ENCODE measurements at regions not wholly inside any gene's neighbourhood (a gene's known extent, or its start where the extent isn't known, plus 50 kb on each side); places are given as distances from the start of the nearest gene placed in this dataset.

DNA sequence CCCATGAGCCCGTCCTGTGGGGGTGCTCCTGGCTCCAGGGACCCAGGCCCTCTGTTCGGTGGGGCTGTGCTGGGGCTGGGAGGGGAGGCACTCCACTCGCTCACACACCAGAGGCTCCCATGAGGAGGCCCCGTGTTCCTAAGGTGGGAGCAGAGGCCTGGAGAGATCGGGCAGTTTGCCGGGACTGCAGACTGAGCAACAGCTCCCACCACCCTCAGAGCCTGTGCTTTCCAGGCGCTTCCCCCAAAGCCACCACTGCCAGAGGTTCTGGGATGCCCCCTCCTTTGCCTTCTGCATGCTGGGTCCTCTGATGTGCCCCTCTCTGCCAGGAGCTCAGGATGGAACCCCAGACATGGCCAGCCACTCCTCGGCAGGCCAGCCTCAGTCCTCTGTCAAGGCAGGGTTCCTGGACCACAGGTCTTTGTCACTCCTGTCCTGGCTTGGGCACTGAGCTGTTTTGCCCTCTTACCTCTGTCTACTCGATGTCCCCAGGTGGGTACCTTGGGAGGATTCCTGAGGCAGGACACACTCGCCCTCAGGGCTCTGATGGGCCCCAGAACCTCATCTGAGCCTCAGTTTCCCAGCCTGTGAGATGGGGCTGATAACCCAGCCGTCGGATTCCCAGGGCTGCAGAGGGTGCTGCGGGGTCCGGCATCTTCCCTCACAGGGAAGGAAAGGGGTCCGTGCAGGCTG lies 80.8 kb downstream of the TSPAN17 start:
- Mint-ChIP-seq H3K36me3 (ENCODE audit: insufficient read depth) (no peaks in the 10 kb centered on the region), H3K4me1 (ENCODE audit: low read depth in 2 of 2) (peaks cover 6 to 34% of the 10 kb centered on the region in 2 donors), H3K9me3 (no peaks in the 10 kb centered on the region), H3K27me3 (peaks cover 30 to 40% of the 10 kb centered on the region in 2 donors), H3K27ac (no peak overlapping the region), H3K4me3 (no peak overlapping the region)
- ATAC-seq (replicated peaks) (no peak), DNase-seq (no peak)

DNA sequence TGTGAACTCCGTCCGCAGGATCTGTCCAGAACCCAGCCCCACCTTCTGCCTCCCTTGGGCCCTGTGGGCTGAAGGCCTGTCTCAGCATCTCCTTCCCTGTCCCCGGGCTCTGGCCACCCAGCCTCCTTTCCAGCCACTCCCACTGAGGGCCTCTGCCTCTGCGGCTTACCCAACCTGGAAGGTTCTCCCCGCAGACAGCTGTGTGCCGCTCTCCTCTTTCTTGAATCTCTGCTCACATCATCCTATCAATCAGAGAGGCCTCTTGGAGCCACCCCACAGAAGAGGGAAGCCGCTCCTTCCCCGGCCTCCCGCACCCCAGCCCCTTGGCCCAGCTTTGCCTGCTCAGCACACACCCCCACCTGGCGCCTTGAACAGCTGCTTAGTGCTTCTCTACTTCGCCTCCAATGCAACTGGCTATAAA lies 81.5 kb upstream of the UNC5A start:
- Mint-ChIP-seq H3K9me3 (no peaks in the 10 kb centered on the region), H3K36me3 (ENCODE audit: insufficient read depth) (no peaks in the 10 kb centered on the region), H3K27ac (peak overlapping the region in 1 of 2 donors; percentile 55), H3K4me1 (ENCODE audit: low read depth in 2 of 2) (peaks cover 0 to 27% of the 10 kb centered on the region in 2 donors), H3K27me3 (peaks cover 30 to 47% of the 10 kb centered on the region in 2 donors), H3K4me3 (no peak overlapping the region)
- DNase-seq (no peak), ATAC-seq (replicated peaks) (no peak)

DNA sequence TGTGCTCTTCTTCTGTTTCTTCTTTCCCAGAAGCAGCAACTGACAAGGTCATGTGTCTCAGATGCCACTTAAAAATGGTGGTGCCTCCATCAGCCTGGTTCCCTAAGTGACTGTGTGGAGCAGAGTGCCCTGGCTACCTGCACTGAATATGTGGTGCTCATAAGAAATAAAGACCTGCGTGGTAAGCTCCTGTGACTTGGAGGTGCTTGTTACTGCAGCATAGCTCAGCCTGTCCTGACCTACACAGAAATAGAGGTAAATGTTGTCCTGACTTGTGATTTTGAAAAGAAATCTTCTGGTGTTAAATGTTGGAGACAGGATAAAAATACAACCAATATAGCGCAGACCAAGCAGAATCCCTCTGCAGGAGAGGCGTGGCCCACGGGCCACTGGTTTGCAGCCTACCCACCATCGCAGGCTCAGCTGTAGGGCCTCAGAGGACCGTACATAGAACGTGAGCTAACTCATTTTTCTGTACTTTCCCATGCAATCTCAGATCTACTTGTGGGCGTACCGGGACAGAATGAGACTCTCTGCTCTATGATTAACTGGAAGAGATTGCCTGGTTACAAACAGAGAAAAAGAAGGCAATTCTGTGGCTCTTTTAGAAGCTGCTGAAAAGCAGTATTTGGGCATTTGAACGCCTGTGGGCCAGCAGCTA lies 79.4 kb upstream of the UNC5A start:
- ATAC-seq (replicated peaks) (no peak), DNase-seq (no peak)
- peaks cover 0 to 17% of the 10 kb centered on the region in 2 donors for H3K4me1 Mint-ChIP-seq (ENCODE audit: low read depth in 2 of 2)
- H3K9me3 Mint-ChIP-seq = no peaks in the 10 kb centered on the region
- no peak overlapping the region for H3K27ac Mint-ChIP-seq
- peaks cover 41 to 67% of the 10 kb centered on the region in 2 donors for H3K27me3 Mint-ChIP-seq
- no peak overlapping the region for H3K4me3 Mint-ChIP-seq
- H3K36me3 Mint-ChIP-seq (ENCODE audit: insufficient read depth) = peaks cover 3% of the 10 kb centered on the region

DNA sequence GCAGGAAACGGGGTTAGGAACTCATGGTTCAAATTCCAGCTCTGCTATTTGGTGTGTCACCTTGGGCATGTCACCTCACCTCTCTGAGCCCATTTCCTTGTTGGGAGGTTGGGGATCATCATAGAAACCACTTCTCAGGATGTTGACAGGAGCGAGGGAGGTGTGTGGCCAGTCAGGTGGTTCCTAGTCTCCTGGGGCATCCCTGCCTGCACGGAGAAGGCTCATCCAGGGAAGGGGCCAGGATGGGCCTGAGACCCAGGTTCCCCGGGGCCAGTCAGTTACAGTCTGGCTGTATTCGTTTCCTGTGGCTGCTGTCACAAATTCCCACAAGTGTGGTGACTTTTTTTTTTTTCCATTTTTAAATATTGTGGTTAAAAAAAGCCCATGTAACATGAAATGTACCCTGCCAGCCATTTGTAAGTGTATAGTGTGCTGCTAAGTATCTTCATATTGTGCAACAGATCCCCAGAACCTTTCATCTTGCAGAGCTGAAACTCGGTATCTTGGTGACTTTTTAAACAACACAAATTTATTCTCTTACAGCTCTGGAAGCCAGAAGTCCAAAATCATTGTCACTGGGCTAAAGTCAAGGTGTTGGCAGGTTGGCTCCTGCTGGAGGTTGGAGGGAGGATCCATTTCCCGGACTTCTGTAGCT lies 78.7 kb upstream of the UNC5A start:
- no peak for ATAC-seq (replicated peaks)

DNA sequence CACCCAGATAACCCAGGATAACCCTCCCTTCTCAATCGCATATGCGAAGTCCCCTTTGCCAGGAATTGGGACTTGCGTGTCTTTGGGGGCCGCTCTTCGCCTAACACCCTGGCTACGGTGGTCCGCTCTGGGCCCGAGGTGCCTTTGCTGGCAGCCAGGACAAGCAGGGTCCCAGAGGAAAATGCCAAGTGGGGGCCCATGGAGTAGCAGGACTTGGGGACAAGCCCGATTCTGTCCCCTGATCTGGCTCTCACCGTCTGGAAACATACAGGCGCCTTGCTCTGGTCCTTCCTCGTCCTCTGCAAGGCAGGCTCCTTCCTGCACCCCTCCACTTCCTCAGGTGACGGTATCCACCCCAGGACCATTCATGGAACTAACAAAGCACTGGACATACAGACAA lies 78.1 kb upstream of the UNC5A start:
- Mint-ChIP-seq H3K36me3 (ENCODE audit: insufficient read depth) (peaks cover 3% of the 10 kb centered on the region), H3K4me1 (ENCODE audit: low read depth in 2 of 2) (peaks cover 0 to 9% of the 10 kb centered on the region in 2 donors), H3K9me3 (no peaks in the 10 kb centered on the region), H3K27me3 (peaks cover 55 to 74% of the 10 kb centered on the region in 2 donors), H3K27ac (no peak overlapping the region), H3K4me3 (no peak overlapping the region)
- DNase-seq = no peak
- ATAC-seq (replicated peaks) = no peak

More for the DNA sequence above, 78.7 kb upstream of the UNC5A start:
- no peaks in the 10 kb centered on the region for H3K9me3 Mint-ChIP-seq
- H3K36me3 Mint-ChIP-seq (ENCODE audit: insufficient read depth) = peaks cover 3% of the 10 kb centered on the region
- H3K27ac Mint-ChIP-seq = no peak overlapping the region
- no peak for DNase-seq
- H3K27me3 Mint-ChIP-seq = peaks cover 48 to 72% of the 10 kb centered on the region in 2 donors
- H3K4me1 Mint-ChIP-seq (ENCODE audit: low read depth in 2 of 2) = peaks cover 0 to 15% of the 10 kb centered on the region in 2 donors
- H3K4me3 Mint-ChIP-seq = no peak overlapping the region

- Mint-ChIP-seq H3K36me3 (ENCODE audit: insufficient read depth) (peaks cover 3% of the 10 kb centered on the region), H3K27me3 (peaks cover 56 to 78% of the 10 kb centered on the region in 2 donors), H3K9me3 (no peaks in the 10 kb centered on the region), H3K4me3 (no peak overlapping the region), H3K27ac (peak overlapping the region in 1 of 2 donors; percentile 32), H3K4me1 (ENCODE audit: low read depth in 2 of 2) (peaks cover 0 to 9% of the 10 kb centered on the region in 2 donors)
- no peak for ATAC-seq (replicated peaks)
- DNase-seq = no peak
Observed at GRCh38 chr5:176732736-176733405, 77.5 kb upstream of the UNC5A start.

DNA sequence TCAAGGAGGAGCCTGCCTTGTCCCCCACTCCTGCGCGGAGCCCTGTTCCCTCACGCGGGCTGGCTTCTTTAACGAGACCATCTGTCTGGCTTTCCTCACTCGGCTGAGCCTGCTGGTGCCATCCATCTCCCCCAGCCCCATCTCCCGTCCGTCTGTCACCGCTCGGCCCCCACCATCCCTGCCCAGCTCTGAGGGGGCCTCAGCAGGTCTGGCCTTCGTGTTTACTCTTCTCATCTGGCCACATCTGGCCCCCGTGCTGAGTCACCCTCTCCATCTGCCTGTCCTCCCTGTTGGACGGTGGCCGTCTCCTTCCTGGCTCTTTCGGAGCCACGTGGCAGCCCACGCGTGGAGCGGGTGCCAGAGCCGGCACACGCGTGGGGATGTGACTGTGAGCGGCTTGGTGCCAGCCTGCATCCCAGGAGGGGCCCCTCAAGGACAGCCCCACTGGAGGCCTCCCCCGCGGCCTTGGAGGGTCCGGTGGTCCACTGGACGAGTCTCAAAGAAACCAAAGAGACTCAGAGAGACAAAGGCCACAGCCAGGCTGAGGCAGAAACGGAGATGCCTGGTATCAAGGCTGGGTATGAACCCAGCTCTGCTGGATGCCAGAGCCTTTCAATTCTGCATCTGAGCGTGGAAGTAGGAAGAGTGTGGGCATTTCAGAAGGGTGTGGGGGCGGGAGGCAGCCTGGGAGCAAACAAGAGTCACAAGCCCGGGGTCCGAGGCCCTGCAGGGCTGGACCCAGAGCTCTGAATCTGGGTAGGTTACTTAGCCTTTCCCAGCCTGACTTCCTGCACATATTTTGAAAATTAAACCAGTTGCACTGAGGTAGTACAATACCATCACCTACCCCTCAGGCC lies 76.7 kb upstream of the UNC5A start:
- no peaks in the 10 kb centered on the region for H3K9me3 Mint-ChIP-seq
- ATAC-seq (replicated peaks) (no peak), DNase-seq (no peak)
- peaks cover 0 to 9% of the 10 kb centered on the region in 2 donors for H3K4me1 Mint-ChIP-seq (ENCODE audit: low read depth in 2 of 2)
- H3K4me3 Mint-ChIP-seq = no peak overlapping the region
- no peak overlapping the region for H3K27ac Mint-ChIP-seq
- peaks cover 3% of the 10 kb centered on the region for H3K36me3 Mint-ChIP-seq (ENCODE audit: insufficient read depth)
- H3K27me3 Mint-ChIP-seq = peaks cover 62 to 82% of the 10 kb centered on the region in 2 donors

- H3K4me1 Mint-ChIP-seq (ENCODE audit: low read depth in 2 of 2) = peaks cover 5 to 8% of the 10 kb centered on the region in 2 donors
- H3K4me3 Mint-ChIP-seq = no peak overlapping the region
- DNase-seq = no peak
- peaks cover 3% of the 10 kb centered on the region for H3K36me3 Mint-ChIP-seq (ENCODE audit: insufficient read depth)
- no peaks in the 10 kb centered on the region for H3K9me3 Mint-ChIP-seq
- ATAC-seq (replicated peaks) = no peak
- peaks cover 60 to 83% of the 10 kb centered on the region in 2 donors for H3K27me3 Mint-ChIP-seq
- no peak overlapping the region for H3K27ac Mint-ChIP-seq
Observed at GRCh38 chr5:176734756-176735342, 75.5 kb upstream of the UNC5A start.

GRCh38 chr5:176735383-176736265 lies 74.7 kb upstream of the UNC5A start:
- Mint-ChIP-seq H3K9me3 (no peaks in the 10 kb centered on the region), H3K27me3 (peaks cover 63 to 90% of the 10 kb centered on the region in 2 donors)
- peak; percentile 33 for ATAC-seq (replicated peaks)

GRCh38 chr5:176736301-176736930 lies 73.9 kb upstream of the UNC5A start:
- ATAC-seq (replicated peaks) (no peak), DNase-seq (no peak)
- Mint-ChIP-seq H3K36me3 (ENCODE audit: insufficient read depth) (peaks cover 3% of the 10 kb centered on the region), H3K4me3 (no peak overlapping the region), H3K27ac (no peak overlapping the region), H3K4me1 (ENCODE audit: low read depth in 2 of 2) (peaks cover 5% of the 10 kb centered on the region in 2 donors), H3K27me3 (peaks cover 59 to 90% of the 10 kb centered on the region in 2 donors), H3K9me3 (no peaks in the 10 kb centered on the region)

More at GRCh38 chr5:176735383-176736265, 74.7 kb upstream of the UNC5A start:
- Mint-ChIP-seq H3K4me3 (no peak overlapping the region), H3K27ac (no peak overlapping the region), H3K4me1 (ENCODE audit: low read depth in 2 of 2) (peaks cover 5 to 8% of the 10 kb centered on the region in 2 donors), H3K36me3 (ENCODE audit: insufficient read depth) (peaks cover 3% of the 10 kb centered on the region)
- no peak for DNase-seq

- ATAC-seq (replicated peaks) (no peak), DNase-seq (no peak)
- H3K27ac Mint-ChIP-seq = no peak overlapping the region
- peaks cover 3% of the 10 kb centered on the region for H3K36me3 Mint-ChIP-seq (ENCODE audit: insufficient read depth)
- H3K27me3 Mint-ChIP-seq = peaks cover 64 to 96% of the 10 kb centered on the region in 2 donors
- no peaks in the 10 kb centered on the region for H3K9me3 Mint-ChIP-seq
- H3K4me3 Mint-ChIP-seq = no peak overlapping the region
- peaks cover 5 to 6% of the 10 kb centered on the region in 2 donors for H3K4me1 Mint-ChIP-seq (ENCODE audit: low read depth in 2 of 2)
Observed at GRCh38 chr5:176736931-176737745, 73.2 kb upstream of the UNC5A start.
